ENCODE measurements at regions not wholly inside any gene's neighbourhood (a gene's known extent, or its start where the extent isn't known, plus 50 kb on each side); places are given as distances from the start of the nearest gene placed in this dataset.

DNA sequence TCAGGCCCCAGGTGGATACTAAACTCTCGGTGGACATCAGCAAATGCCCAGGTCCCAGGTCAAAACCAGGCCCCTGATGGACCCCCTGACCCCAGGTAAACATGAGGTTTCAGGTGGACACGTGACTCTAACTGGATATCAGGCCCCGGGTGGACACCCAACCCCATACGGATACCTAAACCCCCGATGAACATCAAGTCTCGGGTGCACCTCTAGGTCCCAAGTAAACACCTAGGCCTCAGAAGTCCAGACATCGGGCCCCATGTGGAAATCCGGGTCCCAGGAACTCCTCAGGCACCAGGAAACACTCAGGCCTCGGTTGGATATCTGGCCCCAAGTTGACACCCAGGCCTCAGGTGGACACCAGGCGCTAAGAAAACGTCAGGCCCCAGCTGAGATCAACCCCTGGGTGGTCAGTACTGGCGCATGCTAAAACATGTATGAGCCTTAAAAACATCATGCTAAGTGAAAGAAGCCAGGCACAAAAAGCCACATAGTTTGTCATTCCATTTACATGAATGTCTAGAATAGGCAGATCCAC is 54.4 kb upstream of the SEPTIN5 start:
- TF ChIP-seq, protein P1, sequence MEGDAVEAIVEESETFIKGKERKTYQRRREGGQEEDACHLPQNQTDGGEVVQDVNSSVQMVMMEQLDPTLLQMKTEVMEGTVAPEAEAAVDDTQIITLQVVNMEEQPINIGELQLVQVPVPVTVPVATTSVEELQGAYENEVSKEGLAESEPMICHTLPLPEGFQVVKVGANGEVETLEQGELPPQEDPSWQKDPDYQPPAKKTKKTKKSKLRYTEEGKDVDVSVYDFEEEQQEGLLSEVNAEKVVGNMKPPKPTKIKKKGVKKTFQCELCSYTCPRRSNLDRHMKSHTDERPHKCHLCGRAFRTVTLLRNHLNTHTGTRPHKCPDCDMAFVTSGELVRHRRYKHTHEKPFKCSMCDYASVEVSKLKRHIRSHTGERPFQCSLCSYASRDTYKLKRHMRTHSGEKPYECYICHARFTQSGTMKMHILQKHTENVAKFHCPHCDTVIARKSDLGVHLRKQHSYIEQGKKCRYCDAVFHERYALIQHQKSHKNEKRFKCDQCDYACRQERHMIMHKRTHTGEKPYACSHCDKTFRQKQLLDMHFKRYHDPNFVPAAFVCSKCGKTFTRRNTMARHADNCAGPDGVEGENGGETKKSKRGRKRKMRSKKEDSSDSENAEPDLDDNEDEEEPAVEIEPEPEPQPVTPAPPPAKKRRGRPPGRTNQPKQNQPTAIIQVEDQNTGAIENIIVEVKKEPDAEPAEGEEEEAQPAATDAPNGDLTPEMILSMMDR (IDR thresholded peaks at IDR 0.05), result no peak
- TF ChIP-seq EZH2 (IDR thresholded peaks at IDR 0.05; ENCODE audit: borderline replicate concordance, insufficient read depth, low read depth, low read length, poor library complexity, severe bottlenecking), result no peak
